HEK293 (cell line): ENCODE measurements at regions not wholly inside any gene's neighbourhood (a gene's known extent, or its start where the extent isn't known, plus 50 kb on each side); places are given as distances from the start of the nearest gene placed in this dataset.

Experiments
- CTCF ChIA-PET: fragments of 350-600 bp; formaldehyde crosslinking; extraction: SDS; loops from one replicate; lab custom pipeline; 2021; ENCODE audit warnings: antibody characterized with exemption; lab: Yijun Ruan, JAX
- POLR2A ChIA-PET: fragments of 300-600 bp; formaldehyde crosslinking; extraction: SDS; loops from one replicate; lab custom pipeline; 2020; ENCODE audit warnings: antibody characterized with exemption, inconsistent platforms; lab: Yijun Ruan, JAX
- H3K27ac ChIP-seq: fragments of 200-500 bp; sonication (Bioruptor generic); 2 replicates; pipeline ENCODE4 v1.5.1; 2014; ENCODE audit warnings: low read depth, low read length, control low read depth, inconsistent platforms; ENCODE audit errors: extremely low read depth
- H3K36me3 ChIP-seq, 2 experiments: fragments of 200-500 bp in 1 of 2; sonication (Bioruptor generic) in 1 of 2; 1 replicate in 1 of 2; 2 replicates in 1 of 2; pipeline ENCODE4 v1.5.1; 2014 to 2017; ENCODE audit warnings: inconsistent platforms in 2 of 2, low read length in 2 of 2; ENCODE audit not compliant: control insufficient read depth in 2 of 2, insufficient read depth in 1 of 2
- H3K4me1 ChIP-seq: fragments of 200-500 bp; sonication (Bioruptor generic); 2 replicates; pipeline ENCODE4 v1.5.1; 2014; ENCODE audit warnings: mild to moderate bottlenecking, low read length, inconsistent platforms; ENCODE audit not compliant: control insufficient read depth, insufficient read depth
- H3K4me3 ChIP-seq: 2 replicates; pipeline ENCODE4 v1.5.1; 2011; ENCODE audit warnings: low read depth, mild to moderate bottlenecking, control low read depth, low read length, moderate library complexity
- H3K9me3 ChIP-seq: fragments of 200-500 bp; sonication (Bioruptor generic); 2 replicates; pipeline ENCODE4 v1.5.1; 2014; ENCODE audit warnings: low read depth, low read length, inconsistent platforms; ENCODE audit not compliant: control insufficient read depth, insufficient read depth
- GLI2 ChIP-seq: fragments of 450-650 bp; formaldehyde crosslinking; IDR thresholded peaks from 2 replicates; pipeline ENCODE4; 2017; ENCODE audit warnings: missing biosample characterization, missing genetic modification characterization, low read depth, borderline replicate concordance
- GLIS2 ChIP-seq: fragments of 450-650 bp; formaldehyde crosslinking; IDR thresholded peaks from 2 replicates; pipeline ENCODE4 v1.5.1; 2016; ENCODE audit warnings: missing biosample characterization, missing genetic modification characterization
- HOXA7 ChIP-seq: sonication (generic); formaldehyde crosslinking; IDR thresholded peaks from 2 replicates; pipeline ENCODE4 v1.8.1; 2022; ENCODE audit warnings: missing genetic modification reagents, borderline replicate concordance
- IKZF3 ChIP-seq: fragments of 450-650 bp; IDR thresholded peaks from 2 replicates; pipeline ENCODE4 v1.5.0; 2018; ENCODE audit warnings: missing biosample characterization, mild to moderate bottlenecking, missing genetic modification characterization, moderate library complexity
- KLF8 ChIP-seq: fragments of 450-650 bp; formaldehyde crosslinking; IDR thresholded peaks from 2 replicates; pipeline ENCODE4 v1.5.1; 2016; ENCODE audit warnings: missing biosample characterization, missing genetic modification characterization
- MYNN ChIP-seq: fragments of 450-650 bp; formaldehyde crosslinking; IDR thresholded peaks from 2 replicates; pipeline ENCODE4 v1.5.1; 2016; ENCODE audit warnings: missing biosample characterization, missing genetic modification characterization, borderline replicate concordance
- SP2 ChIP-seq: fragments of 450-650 bp; formaldehyde crosslinking; IDR thresholded peaks from 2 replicates; pipeline ENCODE4 v1.5.1; 2016; ENCODE audit warnings: missing biosample characterization, missing genetic modification characterization
- SP3 ChIP-seq: fragments of 450-650 bp; formaldehyde crosslinking; IDR thresholded peaks from 2 replicates; pipeline ENCODE4 v1.5.1; 2016; ENCODE audit warnings: missing biosample characterization, missing genetic modification characterization
- YY1 ChIP-seq: fragments of 450-650 bp; formaldehyde crosslinking; IDR thresholded peaks from 2 replicates; pipeline ENCODE4 v1.5.1; 2018; ENCODE audit warnings: missing biosample characterization, missing genetic modification characterization
- ZNF157 ChIP-seq: fragments of 450-650 bp; formaldehyde crosslinking; IDR thresholded peaks from 2 replicates; pipeline ENCODE4 v1.5.1; 2016; ENCODE audit warnings: missing biosample characterization, missing genetic modification characterization
- ZNF223 ChIP-seq: fragments of 450-650 bp; formaldehyde crosslinking; IDR thresholded peaks from 2 replicates; pipeline ENCODE4 v1.5.1; 2016; ENCODE audit warnings: missing biosample characterization, missing genetic modification characterization
- ZNF23 ChIP-seq: fragments of 450-650 bp; formaldehyde crosslinking; IDR thresholded peaks from 2 replicates; pipeline ENCODE4 v1.5.1; 2016; ENCODE audit warnings: missing biosample characterization, missing genetic modification characterization, borderline replicate concordance
- ZNF416 ChIP-seq: fragments of 450-650 bp; formaldehyde crosslinking; IDR thresholded peaks from 2 replicates; pipeline ENCODE4 v1.5.1; 2016; ENCODE audit warnings: missing biosample characterization, missing genetic modification characterization
- ZNF501 ChIP-seq: fragments of 450-650 bp; formaldehyde crosslinking; IDR thresholded peaks from 2 replicates; pipeline ENCODE4 v1.5.1; 2016; ENCODE audit warnings: missing biosample characterization, missing genetic modification characterization
- ZNF585B ChIP-seq: fragments of 450-650 bp; formaldehyde crosslinking; IDR thresholded peaks from 2 replicates; pipeline ENCODE4 v1.5.1; 2016; ENCODE audit warnings: missing biosample characterization, missing genetic modification characterization
- ZNF623 ChIP-seq: fragments of 450-650 bp; formaldehyde crosslinking; IDR thresholded peaks from 2 replicates; pipeline ENCODE4 v1.5.1; 2016; ENCODE audit warnings: missing biosample characterization, missing genetic modification characterization
- ZNF701 ChIP-seq: fragments of 450-650 bp; formaldehyde crosslinking; IDR thresholded peaks from 2 replicates; pipeline ENCODE4 v1.5.1; 2016; ENCODE audit warnings: missing biosample characterization, missing genetic modification characterization
- ZNF768 ChIP-seq: fragments of 450-650 bp; formaldehyde crosslinking; IDR thresholded peaks from 2 replicates; pipeline ENCODE4 v1.5.1; 2018; ENCODE audit warnings: missing biosample characterization, mild to moderate bottlenecking, missing genetic modification characterization
- ZNF776 ChIP-seq: fragments of 450-650 bp; formaldehyde crosslinking; IDR thresholded peaks from 2 replicates; pipeline ENCODE4 v1.5.0; 2017; ENCODE audit warnings: missing biosample characterization, missing genetic modification characterization, borderline replicate concordance
- TF ChIP-seq, protein P1 (sequence below): fragments of 450-650 bp; IDR thresholded peaks from 2 replicates; pipeline ENCODE4 v1.5.1; 2018; ENCODE audit warnings: missing biosample characterization, mild to moderate bottlenecking, missing genetic modification characterization
- TF ChIP-seq, protein P2 (sequence below): fragments of 450-650 bp; formaldehyde crosslinking; IDR thresholded peaks from 2 replicates; pipeline ENCODE4 v1.5.1; 2016; ENCODE audit warnings: missing biosample characterization, missing genetic modification characterization
- TF ChIP-seq, protein P3 (sequence below): fragments of 450-650 bp; formaldehyde crosslinking; IDR thresholded peaks from 2 replicates; pipeline ENCODE4 v1.5.1; 2016; ENCODE audit warnings: missing biosample characterization, missing genetic modification characterization
- TF ChIP-seq, protein P4 (sequence below): fragments of 450-650 bp; formaldehyde crosslinking; IDR thresholded peaks from 2 replicates; pipeline ENCODE4 v1.5.1; 2016; ENCODE audit warnings: missing biosample characterization, missing genetic modification characterization, borderline replicate concordance
- TF ChIP-seq, protein P5 (sequence below): fragments of 450-650 bp; formaldehyde crosslinking; IDR thresholded peaks from 2 replicates; pipeline ENCODE4 v1.5.0; 2017; ENCODE audit warnings: missing biosample characterization, missing genetic modification characterization, borderline replicate concordance
- TF ChIP-seq, protein P6 (sequence below): fragments of 450-650 bp; formaldehyde crosslinking; IDR thresholded peaks from 2 replicates; pipeline ENCODE4 v1.5.1; 2016; ENCODE audit warnings: missing biosample characterization, missing genetic modification characterization
- TF ChIP-seq, protein P7 (sequence below): fragments of 450-650 bp; formaldehyde crosslinking; IDR thresholded peaks from 2 replicates; pipeline ENCODE4 v1.5.1; 2016; ENCODE audit warnings: missing biosample characterization, missing genetic modification characterization

DNA sequence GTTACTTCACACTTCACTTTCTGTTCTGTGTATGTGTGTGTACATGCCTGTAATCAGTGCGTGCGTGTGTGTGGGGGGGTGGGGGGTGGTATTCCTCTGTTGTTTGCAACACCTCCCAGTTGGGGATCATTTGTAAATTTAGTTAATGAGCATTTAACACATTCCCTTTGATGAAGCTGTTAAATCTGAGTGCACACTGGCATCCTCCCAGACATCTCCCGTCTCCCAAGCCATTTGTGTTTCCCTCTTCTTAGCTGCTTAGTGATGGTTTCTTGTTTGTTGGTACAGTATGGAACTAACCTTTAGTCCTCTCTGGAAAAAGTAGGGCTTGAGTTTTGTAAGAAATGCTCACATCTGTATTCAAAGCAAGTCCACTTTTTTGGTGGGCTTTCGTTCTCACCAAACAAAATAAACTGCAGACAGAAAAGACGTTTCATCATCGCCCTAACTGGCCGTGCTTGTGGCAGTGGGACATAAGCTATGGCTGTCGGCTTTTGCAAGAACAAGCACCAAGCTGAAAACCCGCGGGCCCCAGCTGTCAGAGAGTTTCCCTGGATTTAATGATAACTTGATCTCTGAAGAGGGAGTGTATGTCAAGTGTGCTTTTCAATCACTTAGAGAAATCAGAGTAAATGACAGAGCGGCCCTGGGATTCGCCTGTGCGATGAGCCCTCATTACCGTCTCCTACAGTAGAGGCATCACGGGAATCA, 54.9 kb upstream of the SASH1 start:
- POLR2A ChIA-PET = no interaction called here

DNA sequence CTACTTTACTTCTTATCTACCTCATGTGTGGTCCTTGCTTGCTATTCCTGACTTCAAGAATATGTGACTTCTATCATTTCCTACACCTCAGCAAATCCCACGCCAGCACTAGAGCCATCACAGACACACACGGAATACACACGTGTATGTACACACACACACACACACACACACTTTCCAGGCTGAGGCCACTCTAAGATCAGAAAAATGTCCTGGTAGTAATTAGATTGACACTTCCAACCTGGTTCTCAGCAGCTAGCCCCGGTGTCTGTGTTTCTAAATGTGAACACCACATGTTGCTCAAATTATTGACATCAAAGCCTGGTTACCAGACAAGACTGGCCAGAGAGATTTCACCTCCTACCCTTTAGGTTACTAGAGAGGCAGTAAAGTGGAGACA, 54.1 kb upstream of the SASH1 start:
- no peaks in the 10 kb centered on the region for H3K9me3 ChIP-seq
- ChIA-PET CTCF (no interaction called here), POLR2A (no interaction called here)
- no peak overlapping the region for H3K27ac ChIP-seq
- H3K4me1 ChIP-seq = no peaks in the 10 kb centered on the region
- no peaks in the 10 kb centered on the region for H3K36me3 ChIP-seq
- H3K4me3 ChIP-seq = no peak overlapping the region
- TF ChIP-seq, protein P1, sequence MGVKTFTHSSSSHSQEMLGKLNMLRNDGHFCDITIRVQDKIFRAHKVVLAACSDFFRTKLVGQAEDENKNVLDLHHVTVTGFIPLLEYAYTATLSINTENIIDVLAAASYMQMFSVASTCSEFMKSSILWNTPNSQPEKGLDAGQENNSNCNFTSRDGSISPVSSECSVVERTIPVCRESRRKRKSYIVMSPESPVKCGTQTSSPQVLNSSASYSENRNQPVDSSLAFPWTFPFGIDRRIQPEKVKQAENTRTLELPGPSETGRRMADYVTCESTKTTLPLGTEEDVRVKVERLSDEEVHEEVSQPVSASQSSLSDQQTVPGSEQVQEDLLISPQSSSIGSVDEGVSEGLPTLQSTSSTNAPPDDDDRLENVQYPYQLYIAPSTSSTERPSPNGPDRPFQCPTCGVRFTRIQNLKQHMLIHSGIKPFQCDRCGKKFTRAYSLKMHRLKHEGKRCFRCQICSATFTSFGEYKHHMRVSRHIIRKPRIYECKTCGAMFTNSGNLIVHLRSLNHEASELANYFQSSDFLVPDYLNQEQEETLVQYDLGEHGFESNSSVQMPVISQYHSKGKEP (tag by site-specific recombination) = no peak
- TF ChIP-seq, protein P2, sequence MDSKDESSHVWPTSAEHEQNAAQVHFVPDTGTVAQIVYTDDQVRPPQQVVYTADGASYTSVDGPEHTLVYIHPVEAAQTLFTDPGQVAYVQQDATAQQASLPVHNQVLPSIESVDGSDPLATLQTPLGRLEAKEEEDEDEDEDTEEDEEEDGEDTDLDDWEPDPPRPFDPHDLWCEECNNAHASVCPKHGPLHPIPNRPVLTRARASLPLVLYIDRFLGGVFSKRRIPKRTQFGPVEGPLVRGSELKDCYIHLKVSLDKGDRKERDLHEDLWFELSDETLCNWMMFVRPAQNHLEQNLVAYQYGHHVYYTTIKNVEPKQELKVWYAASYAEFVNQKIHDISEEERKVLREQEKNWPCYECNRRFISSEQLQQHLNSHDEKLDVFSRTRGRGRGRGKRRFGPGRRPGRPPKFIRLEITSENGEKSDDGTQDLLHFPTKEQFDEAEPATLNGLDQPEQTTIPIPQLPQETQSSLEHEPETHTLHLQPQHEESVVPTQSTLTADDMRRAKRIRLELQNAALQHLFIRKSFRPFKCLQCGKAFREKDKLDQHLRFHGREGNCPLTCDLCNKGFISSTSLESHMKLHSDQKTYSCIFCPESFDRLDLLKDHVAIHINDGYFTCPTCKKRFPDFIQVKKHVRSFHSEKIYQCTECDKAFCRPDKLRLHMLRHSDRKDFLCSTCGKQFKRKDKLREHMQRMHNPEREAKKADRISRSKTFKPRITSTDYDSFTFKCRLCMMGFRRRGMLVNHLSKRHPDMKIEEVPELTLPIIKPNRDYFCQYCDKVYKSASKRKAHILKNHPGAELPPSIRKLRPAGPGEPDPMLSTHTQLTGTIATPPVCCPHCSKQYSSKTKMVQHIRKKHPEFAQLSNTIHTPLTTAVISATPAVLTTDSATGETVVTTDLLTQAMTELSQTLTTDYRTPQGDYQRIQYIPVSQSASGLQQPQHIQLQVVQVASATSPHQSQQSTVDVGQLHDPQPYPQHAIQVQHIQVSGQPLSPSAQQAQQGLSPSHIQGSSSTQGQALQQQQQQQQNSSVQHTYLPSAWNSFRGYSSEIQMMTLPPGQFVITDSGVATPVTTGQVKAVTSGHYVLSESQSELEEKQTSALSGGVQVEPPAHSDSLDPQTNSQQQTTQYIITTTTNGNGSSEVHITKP (tag by site-specific recombination) = no peak
- TF ChIP-seq GLI2 (tag by site-specific recombination) (no peak), SP3 (tag by site-specific recombination) (no peak), ZNF157 (tag by site-specific recombination) (no peak), YY1 (tag by site-specific recombination) (no peak), ZNF768 (no peak), ZNF501 (tag by site-specific recombination) (no peak), SP2 (tag by site-specific recombination) (no peak)

More for the DNA sequence above, 54.9 kb upstream of the SASH1 start:
- H3K27ac ChIP-seq = no peak overlapping the region
- H3K4me3 ChIP-seq = no peak overlapping the region
- TF ChIP-seq ZNF701 (tag by site-specific recombination) = no peak
- TF ChIP-seq KLF8 (tag by site-specific recombination) = no peak
- no peak for TF ChIP-seq ZNF585B (tag by site-specific recombination)
- TF ChIP-seq ZNF623 (tag by site-specific recombination) = no peak
- TF ChIP-seq, protein P3, sequence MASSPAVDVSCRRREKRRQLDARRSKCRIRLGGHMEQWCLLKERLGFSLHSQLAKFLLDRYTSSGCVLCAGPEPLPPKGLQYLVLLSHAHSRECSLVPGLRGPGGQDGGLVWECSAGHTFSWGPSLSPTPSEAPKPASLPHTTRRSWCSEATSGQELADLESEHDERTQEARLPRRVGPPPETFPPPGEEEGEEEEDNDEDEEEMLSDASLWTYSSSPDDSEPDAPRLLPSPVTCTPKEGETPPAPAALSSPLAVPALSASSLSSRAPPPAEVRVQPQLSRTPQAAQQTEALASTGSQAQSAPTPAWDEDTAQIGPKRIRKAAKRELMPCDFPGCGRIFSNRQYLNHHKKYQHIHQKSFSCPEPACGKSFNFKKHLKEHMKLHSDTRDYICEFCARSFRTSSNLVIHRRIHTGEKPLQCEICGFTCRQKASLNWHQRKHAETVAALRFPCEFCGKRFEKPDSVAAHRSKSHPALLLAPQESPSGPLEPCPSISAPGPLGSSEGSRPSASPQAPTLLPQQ = no peak
- no peak for TF ChIP-seq ZNF416 (tag by site-specific recombination)
- TF ChIP-seq, protein P4, sequence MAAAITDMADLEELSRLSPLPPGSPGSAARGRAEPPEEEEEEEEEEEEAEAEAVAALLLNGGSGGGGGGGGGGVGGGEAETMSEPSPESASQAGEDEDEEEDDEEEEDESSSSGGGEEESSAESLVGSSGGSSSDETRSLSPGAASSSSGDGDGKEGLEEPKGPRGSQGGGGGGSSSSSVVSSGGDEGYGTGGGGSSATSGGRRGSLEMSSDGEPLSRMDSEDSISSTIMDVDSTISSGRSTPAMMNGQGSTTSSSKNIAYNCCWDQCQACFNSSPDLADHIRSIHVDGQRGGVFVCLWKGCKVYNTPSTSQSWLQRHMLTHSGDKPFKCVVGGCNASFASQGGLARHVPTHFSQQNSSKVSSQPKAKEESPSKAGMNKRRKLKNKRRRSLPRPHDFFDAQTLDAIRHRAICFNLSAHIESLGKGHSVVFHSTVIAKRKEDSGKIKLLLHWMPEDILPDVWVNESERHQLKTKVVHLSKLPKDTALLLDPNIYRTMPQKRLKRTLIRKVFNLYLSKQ (tag by site-specific recombination) = no peak
- TF ChIP-seq YY1 (tag by site-specific recombination) = no peak
- no peak for TF ChIP-seq HOXA7 (CRISPR knock-in tag)
- TF ChIP-seq ZNF776 (tag by site-specific recombination) = no peak
- TF ChIP-seq, protein P5, sequence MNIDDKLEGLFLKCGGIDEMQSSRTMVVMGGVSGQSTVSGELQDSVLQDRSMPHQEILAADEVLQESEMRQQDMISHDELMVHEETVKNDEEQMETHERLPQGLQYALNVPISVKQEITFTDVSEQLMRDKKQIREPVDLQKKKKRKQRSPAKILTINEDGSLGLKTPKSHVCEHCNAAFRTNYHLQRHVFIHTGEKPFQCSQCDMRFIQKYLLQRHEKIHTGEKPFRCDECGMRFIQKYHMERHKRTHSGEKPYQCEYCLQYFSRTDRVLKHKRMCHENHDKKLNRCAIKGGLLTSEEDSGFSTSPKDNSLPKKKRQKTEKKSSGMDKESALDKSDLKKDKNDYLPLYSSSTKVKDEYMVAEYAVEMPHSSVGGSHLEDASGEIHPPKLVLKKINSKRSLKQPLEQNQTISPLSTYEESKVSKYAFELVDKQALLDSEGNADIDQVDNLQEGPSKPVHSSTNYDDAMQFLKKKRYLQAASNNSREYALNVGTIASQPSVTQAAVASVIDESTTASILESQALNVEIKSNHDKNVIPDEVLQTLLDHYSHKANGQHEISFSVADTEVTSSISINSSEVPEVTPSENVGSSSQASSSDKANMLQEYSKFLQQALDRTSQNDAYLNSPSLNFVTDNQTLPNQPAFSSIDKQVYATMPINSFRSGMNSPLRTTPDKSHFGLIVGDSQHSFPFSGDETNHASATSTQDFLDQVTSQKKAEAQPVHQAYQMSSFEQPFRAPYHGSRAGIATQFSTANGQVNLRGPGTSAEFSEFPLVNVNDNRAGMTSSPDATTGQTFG (tag by site-specific recombination) = no peak
- no peak for TF ChIP-seq ZNF223 (tag by site-specific recombination)
- no peak for TF ChIP-seq IKZF3 (tag by site-specific recombination)
- no peak for TF ChIP-seq ZNF23 (tag by site-specific recombination)
- no peak for TF ChIP-seq GLIS2 (tag by site-specific recombination)
- no peak for TF ChIP-seq MYNN (tag by site-specific recombination)
- TF ChIP-seq, protein P6, sequence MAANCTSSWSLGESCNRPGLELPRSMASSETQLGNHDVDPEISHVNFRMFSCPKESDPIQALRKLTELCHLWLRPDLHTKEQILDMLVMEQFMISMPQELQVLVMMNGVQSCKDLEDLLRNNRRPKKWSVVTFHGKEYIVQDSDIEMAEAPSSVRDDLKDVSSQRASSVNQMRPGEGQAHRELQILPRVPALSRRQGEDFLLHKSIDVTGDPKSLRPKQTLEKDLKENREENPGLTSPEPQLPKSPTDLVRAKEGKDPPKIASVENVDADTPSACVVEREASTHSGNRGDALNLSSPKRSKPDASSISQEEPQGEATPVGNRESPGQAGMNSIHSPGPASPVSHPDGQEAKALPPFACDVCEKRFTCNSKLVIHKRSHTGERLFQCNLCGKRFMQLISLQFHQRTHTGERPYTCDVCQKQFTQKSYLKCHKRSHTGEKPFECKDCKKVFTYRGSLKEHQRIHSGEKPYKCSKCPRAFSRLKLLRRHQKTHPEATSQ (tag by site-specific recombination) = no peak
- TF ChIP-seq, protein P7, sequence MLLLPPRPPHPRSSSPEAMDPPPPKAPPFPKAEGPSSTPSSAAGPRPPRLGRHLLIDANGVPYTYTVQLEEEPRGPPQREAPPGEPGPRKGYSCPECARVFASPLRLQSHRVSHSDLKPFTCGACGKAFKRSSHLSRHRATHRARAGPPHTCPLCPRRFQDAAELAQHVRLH = no peak
- no peaks in the 10 kb centered on the region for H3K9me3 ChIP-seq
- no peaks in the 10 kb centered on the region for H3K4me1 ChIP-seq
- no peaks in the 10 kb centered on the region for H3K36me3 ChIP-seq
- CTCF ChIA-PET = interaction anchor here (0.6 kb wide), 1 partner anchor 83 kb away, joined by 6 read pairs; no protein-coding TSS in a partner anchor
